ENCODE measurements at regions not wholly inside any gene's neighbourhood (a gene's known extent, or its start where the extent isn't known, plus 50 kb on each side); places are given as distances from the start of the nearest gene placed in this dataset.

- TF ChIP-seq ZNF274 (IDR thresholded peaks at IDR 0.05; ENCODE audit: low read depth, low read length) (no peak), SUZ12 (IDR thresholded peaks at IDR 0.05; ENCODE audit: extremely low read depth, insufficient read depth, insufficient read length) (no peak), YY1 (IDR thresholded peaks at IDR 0.05; ENCODE audit: insufficient read depth, insufficient read length) (no peak)
Measured at GRCh38 chr12:46485853-46486252, 113.3 kb upstream of the SLC38A2 start.

All from NT2/D1 (cell line).